Spleen (tissue), 7 donors: ENCODE measurements at regions not wholly inside any gene's neighbourhood (a gene's known extent, or its start where the extent isn't known, plus 50 kb on each side); places are given as distances from the start of the nearest gene placed in this dataset.

ENCODE experiments used
- POLR2AphosphoS5 ChIP-seq, 3 donors: sonication (generic); formaldehyde crosslinking; IDR thresholded peaks; one replicate each; pipeline ENCODE4 v1.5.1; 2017; ENCODE audit warnings: antibody characterized with exemption in 3 of 3
- TF ChIP-seq, protein P1 (sequence below), 11 experiments: fragments of 200-600 bp in 7 of 11; fragments of 450-650 bp in 4 of 11; sonication (generic) in 4 of 11; IDR thresholded peaks in 8 of 11; conservative IDR thresholded peaks in 3 of 11; 1 replicate in 7 of 11; 2 replicates in 4 of 11; pipeline versions ENCODE4 v1.4.0 to v1.8.0; 2016 to 2021; ENCODE audit warnings: antibody characterized with exemption in 11 of 11, inconsistent platforms in 4 of 11, mild to moderate bottlenecking in 1 of 11
- donor health status: DM: no; HTN: no; CAD: no; lungs with moderate emphysema.
- donor health status: DM: no; HTN: no; CAD: no.
- donor health status: DM: no; HTN: no; CAD: no.

DNA sequence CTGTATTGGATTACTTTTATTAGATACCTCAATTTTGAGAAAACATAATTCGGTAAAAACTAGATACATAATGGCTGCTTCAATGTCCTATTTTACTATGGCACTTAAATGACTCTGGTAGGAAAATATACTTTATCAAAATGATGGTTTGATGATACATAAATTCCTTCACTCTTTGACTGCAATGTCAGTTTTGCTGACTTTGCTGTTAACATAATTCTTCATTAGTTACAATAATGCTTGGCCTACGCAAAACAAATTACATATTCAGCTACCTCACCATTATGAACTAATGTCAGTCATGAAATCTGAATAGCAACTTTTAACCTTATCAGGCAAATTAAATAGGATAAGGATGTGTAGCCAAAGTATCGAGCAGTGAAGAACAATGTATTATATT lies 1364.7 kb downstream of the KCNT2 start:
- no peak for TF ChIP-seq POLR2AphosphoS5 (IDR thresholded peaks at IDR 0.05)
- TF ChIP-seq, protein P1, sequence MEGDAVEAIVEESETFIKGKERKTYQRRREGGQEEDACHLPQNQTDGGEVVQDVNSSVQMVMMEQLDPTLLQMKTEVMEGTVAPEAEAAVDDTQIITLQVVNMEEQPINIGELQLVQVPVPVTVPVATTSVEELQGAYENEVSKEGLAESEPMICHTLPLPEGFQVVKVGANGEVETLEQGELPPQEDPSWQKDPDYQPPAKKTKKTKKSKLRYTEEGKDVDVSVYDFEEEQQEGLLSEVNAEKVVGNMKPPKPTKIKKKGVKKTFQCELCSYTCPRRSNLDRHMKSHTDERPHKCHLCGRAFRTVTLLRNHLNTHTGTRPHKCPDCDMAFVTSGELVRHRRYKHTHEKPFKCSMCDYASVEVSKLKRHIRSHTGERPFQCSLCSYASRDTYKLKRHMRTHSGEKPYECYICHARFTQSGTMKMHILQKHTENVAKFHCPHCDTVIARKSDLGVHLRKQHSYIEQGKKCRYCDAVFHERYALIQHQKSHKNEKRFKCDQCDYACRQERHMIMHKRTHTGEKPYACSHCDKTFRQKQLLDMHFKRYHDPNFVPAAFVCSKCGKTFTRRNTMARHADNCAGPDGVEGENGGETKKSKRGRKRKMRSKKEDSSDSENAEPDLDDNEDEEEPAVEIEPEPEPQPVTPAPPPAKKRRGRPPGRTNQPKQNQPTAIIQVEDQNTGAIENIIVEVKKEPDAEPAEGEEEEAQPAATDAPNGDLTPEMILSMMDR (IDR thresholded peaks at IDR 0.05 in 8 of 11, conservative IDR thresholded peaks at IDR 0.05 in 3 of 11) = no peak
